AG20443 (cell line): ENCODE measurements at regions not wholly inside any gene's neighbourhood (a gene's known extent, or its start where the extent isn't known, plus 50 kb on each side); places are given as distances from the start of the nearest gene placed in this dataset.

ENCODE experiments used
- DNase-seq: peaks from one replicate; pipeline ENCODE4 v3.0.0; 2012; ENCODE audit warnings: low spot score, mixed read lengths

DNA sequence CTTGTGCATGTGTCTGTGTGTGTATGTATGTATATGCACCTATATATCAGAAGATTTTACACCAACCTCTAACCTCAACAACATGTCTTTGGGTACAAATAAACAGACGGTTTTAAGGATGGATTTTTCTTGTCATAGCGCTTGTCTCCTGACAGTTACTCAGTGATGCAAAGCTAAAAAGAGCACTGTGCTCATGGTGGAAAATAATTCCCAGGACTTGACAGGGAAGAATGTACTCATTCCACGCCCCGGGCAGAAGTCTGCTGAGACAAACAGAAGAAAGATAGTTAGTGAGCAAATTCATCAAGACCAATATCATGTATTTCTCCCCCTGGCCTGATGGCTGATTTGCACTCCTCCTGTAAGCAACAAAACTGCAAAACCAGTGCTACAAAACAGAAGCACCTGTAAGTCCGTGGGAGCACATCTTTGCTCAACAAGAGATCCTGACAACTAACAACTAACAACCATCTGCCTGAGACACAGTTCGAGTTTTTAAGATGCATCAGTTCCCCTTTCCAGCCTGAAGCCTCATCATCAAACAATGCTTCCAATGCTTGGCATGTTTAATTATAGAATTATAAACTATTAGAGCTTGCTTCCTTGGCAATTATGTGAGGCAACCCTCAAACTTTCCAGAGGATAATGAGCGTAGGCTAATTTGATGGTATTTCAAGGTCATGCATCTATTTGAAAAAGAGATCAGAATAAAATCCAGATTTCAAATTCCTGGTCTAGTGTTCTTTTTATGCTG, 812.7 kb upstream of the MIR17HG start:
- peak; percentile 42 for DNase-seq

DNA sequence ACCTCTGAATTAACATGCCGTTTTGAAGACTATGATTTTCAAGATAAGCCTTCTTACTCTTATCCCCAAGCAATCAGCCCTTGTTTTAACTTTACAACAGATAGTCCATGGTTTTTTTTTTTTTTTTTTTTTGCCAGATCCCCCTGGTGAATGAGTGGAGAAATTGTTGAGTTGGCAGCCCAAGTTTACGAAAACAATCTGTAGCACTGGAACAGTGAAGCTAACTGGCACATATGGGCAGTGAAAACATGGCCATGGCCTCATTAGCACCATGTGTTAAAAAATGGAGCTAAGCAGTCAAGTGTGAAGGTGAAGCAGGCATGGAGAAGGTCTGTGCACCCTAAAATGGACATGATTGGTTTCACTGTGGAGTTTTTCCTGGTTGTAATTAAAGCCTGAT, 812.1 kb upstream of the MIR17HG start:
- no peak for DNase-seq

DNA sequence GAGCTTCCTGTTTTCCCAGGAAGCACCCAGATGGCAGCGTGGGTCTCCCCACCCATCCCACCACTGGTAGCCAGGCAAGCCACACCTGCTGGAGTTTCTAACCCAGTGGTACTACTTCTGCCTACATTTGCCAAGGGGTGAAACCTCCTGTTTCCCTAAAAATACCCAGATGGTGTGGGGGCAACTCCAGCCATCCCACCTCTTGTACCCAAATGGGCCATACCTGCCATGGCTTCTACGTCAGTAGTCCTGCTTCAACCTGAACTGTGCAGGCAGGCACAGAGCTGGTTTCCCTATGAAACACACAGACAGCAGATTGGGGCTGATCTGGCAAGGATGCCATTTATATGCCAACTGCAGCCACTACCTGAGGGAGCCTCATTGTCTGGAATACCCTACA, 809.4 kb upstream of the MIR17HG start:
- DNase-seq = no peak

DNA sequence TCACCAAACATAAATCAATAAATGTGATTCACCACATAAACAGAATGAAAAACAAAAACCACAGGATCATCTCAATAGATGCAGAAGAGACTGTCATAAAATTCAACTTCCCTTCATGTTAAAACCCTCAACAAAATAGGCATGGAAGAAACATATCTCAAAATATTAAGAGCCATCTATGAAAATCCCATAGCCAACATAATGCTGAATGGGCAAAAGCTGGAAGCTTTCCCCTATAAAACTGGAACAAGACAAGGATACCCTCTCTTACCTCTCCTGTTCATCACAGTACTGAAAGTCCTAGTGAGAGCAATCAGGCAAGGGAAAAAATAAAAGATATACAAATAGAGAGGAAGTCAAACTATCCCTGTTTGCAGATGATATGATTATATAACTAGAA, 806.1 kb upstream of the MIR17HG start:
- no peak for DNase-seq

DNA sequence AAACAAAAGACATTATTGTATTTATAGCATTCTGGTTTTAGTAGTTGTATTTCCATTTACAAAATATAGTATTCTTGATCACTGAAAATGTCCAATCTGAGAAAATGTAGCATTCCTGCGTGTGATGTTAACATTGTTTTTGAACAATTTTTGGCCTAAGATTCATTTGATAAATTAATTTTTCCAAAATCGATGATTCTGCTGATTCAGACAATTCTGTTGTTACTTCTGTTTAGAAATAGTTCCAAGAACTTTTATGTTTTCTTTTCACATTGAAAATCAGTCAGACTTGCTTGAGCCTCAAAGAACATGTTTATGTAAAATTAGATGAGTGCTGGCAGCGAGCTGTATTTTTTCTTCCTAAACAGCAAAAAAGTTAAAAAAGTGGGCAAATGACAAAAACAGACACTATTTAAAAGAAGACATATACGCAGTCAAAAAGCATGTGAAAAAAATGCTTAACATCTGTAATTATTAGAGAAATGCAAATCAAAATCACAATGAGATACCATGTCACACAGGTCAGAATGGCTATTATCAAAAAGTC, 804.5 kb upstream of the MIR17HG start:
- DNase-seq = no peak

DNA sequence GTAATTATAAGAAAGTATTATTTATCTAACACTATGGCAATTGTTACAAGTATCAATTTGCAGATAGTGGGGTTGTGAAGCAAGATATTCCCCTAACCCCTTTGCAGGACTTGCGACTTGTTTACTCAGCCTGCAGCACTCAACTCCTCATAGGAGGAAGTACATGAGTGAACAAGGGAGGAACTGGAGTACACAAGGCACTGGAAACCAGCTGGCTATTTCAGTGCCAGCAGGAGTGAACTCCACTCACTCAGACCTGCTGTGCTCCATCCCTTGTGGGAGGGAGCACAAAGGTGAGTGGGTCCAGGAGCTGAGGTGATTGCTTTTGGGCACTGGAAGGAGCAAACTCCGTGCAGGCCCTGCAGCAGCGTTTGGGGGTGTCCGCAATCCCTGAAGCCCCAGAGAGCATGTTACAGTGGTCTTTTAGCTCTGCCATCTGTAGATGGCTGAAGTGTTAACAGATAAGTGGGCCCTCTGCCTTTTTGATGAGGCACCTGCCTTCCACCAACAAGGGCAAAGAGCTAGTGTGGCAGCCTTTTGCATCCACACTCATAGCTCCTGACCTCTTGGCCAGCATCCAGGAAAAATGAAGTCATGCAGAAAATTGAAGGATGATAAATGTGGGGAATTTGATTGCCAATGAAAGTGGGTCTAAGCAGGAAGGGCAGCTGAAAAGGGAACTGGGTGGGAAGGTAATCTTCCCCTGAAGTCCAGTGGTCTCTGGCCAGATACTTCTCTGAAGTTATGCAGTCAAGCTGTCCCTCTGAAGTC, 802.2 kb upstream of the MIR17HG start:
- no peak for DNase-seq

DNA sequence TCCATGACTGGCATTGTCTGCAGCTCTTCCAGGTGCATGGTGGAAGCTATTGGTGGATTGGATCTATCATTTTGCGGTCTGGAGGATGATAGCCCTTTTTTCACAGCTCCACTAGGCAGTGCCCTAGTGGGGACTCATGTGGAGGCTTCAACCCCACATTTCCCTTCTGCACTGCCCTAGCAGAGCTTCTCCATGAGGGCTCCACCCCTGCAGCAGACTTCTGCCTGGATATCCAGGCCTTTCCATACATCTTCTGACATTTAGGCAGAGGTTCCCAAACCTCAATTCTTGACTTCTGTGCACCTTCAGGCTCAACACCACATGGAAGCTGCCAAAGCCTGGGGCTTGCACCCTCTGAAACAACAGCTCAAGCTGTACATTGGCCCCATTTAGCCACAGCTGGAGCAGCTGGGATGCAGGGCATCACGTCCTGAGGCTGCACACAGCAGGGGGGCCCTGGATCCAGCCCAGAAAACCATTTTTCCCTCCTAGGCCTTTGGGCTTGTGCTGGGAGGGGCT, 800.2 kb upstream of the MIR17HG start:
- DNase-seq = no peak

DNA sequence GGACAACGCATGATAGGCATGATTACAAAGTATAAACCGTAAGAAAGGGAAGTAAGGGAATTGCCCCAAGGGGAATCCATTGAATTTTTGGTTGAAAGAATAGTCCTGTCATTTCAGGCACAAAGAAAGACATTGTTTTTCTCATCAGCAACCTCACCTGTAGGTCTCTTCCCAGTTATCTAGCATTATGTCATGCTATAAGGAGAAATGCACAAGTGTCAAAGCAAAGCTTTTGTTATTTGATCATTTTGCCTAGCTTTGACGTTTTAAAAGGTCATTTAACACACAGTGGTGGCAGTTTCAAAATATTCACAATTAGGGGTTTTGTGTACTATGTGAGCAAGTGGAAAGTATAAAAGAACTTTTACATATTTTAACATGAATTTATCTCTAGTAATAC, 796.2 kb upstream of the MIR17HG start:
- DNase-seq = no peak

DNA sequence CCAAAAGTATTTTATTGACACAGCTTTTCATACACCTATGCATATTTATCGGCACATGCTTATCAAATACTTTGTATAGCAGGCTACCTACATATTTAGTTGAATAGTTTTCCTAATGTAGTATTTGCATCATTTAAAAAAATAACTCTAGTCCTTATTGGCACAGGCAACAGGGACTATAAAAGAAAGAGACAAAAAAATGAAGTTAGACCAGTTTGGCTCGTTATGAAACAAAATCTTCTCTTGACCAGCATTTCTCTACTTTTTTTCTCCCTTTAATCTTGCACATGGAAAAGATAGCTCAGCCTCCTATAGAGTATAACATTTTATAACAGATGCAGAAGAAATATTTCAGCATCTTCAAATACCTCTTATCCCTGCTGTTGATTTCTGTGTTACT, 794.8 kb upstream of the MIR17HG start:
- no peak for DNase-seq

DNA sequence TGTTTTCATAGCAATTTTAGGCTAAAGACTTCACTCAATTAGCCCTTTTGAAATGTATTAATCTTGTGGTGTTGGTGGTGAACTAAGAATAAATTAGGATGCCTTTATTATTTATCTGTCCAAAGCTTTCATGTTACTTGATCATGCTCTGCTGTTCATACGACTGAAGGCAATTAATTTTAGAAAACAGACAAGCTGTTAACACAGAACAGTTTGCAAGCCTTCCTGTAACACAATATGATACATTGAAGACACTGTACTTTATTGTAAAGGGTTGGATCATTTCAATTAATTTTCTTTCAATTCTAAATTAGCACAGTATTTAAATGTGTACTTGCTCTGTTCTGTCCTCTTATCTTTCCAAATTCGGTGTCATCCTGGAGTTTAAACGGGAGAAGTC, 794.3 kb upstream of the MIR17HG start:
- no peak for DNase-seq

DNA sequence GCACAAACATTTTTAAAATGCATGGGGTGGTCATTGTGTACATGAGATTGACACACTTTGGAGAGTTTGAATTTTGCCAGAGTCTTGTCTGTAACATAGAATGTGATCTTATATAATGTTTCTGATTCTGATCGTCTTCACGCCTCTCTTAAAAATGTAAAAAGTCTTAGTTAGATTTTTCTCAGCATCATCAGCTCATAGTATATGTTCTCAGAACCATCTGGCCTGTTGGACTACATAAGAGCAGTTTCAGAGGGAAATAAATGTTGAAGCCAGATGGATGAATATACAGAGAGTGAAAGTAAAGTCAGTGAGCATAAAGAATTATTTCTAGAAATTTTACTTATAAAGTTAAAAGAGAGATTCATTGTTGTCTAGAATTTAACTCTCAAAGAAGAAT, 789.9 kb upstream of the MIR17HG start:
- no peak for DNase-seq

DNA sequence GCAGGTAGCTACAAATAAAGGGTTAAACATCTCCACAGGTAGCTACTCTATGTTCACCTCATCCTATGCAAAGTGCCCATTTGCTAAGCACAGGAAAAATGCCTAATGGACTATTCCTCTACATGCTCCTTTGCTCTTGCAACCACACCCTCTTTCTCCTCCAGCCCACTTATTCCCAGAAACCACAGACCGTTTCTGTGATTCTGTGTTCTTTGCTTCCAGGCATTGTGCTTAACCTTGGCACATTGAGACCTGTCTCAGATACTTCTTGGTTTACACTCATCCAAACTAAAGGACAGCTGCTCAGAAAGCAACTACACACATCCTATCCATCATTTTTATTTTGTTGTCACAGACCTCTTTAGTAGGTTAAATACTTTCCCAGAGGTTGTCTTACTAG, 785.0 kb upstream of the MIR17HG start:
- DNase-seq = no peak

DNA sequence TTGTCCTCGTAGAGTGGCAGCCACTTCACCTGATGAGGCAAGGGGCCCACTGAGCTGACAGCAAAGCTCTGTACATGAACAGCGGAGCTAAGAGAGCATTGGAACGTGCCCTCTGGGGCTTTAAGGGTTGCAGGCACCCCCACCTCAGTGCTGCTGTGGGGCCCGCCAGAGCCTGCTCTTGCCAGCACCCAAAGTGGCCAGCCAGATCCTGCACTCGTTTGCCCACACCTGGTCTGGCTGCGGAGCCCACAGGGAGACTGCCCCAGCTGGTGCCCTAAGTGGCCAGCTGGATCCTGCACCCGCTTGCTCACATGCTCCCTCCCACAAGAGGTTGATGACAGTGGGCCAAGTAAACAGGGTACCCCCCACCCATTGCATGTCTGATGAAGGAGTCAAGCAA, 783.4 kb upstream of the MIR17HG start:
- DNase-seq = no peak

DNA sequence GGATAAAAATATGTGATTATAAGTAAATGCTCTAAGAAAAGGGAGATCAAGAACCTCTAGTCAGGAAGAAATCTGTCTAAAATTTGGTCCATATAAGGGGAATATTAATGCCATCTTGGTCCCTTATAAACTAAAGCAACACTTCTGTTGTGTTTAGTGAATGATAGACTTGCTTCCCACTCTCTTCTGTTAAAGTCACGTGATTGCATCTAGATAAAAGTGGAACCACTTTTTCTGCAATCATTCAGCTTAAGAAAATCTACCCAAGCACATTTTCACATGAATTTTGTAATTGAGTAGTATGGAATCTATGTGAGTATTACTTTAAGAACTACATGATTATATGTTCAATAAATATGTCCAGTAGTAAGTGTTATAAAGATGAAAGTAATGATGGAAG, 782.9 kb upstream of the MIR17HG start:
- no peak for DNase-seq

DNA sequence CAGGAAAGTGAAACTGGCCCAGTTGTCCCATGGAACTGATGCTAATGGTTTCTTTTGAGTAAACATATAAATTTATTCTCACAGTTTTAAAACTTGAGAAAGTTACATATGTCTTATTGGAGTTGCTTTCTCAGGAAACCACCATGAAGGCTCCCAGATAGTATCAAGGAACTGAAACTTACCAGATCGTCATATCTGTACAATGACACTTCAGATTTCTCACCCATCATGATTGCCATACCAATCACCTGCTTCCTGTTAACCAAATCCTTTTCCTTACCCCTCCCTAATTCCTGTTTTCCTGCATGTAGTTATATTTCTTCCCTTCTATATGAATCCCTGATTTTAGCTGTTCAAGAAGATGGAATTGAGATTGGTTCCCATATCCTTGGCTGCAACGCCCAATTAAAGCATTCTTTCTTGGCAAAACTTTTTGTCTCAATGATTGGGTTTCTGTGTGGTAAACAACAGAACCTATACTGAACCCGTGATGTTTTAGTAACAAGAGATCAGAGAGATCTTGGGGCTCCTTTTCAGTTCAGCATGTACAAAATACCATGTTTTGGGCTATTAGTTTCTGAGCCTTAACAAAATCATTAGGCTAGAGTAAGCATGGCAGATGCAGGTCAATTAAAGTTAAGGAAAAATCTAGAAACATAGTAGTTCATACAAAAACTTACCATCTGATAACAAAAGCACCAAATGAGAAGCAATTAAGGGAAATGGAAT, 781.3 kb upstream of the MIR17HG start:
- no peak for DNase-seq

DNA sequence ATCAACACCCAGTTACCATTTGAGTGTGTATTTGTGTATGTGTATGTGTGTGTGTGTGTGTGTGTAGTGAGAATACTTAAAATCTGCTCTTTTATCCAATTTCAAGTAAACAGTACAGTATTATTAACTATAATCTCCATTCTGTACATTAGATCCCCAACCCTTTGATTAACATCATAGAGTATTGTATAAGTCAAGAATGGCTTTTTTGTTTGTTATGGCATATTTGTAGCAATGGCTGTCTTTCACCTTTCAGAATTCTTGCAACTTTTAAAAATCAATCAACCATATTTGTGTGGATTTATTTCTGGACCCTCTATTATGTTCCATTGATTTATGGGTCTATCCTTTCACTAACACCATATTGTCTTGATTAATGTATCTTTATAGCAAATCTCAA, 779.3 kb upstream of the MIR17HG start:
- DNase-seq = no peak

DNA sequence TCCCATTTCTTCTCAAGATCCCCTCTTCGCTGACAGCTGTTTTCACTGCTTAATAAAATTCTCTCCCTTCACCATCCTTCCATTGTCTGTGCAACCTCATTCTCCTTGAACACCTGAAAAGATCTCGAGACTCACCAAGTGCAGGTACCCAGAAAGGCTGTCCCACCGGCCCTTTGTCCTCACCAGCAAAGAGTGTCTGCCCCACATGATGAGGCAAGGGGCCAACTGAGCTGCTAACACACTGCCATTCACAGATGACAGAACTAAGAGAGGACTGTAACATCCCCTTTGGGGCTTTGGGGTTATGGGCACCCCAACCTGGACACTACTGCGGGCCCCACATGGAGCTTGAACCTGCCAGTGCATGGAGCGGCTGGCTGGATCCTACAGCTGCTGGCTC, 771.4 kb upstream of the MIR17HG start:
- DNase-seq = no peak

DNA sequence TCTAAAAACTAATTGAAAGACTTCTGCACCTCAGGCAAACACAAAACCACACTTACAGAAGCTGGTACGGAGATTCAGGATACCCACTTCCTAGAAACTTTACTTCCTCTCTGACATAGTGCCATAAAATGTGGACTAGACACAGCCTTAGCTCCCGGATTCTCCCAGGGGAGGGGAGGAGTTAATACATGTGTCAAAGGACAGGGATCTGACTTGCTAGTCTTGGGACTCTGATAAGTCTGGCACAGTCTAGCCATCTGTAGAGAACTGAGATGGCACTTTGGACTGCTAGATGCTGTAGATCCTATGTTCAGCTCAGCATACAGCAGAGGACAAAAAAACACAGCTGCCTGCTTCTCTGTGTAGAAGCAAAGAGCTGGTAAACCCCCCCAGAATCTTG, 769.8 kb upstream of the MIR17HG start:
- no peak for DNase-seq

DNA sequence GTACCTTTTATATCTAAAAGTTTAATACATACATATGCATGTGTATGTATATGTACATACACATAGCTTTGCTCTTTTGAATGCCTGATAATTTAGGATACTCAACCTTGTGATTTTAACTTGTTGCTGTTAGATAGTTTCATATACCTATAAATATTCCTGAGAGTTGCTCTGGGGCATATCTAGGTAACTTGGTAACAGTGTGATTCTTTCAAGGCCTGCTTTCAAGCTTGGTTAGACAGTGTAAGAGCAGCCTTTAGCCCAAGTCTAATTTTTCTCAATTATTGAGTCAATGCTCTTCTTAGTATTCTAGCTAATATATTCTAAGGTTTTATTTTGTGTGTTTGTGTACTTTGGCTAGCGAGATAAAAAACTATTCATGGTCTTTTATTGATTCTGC, 762.1 kb upstream of the MIR17HG start:
- DNase-seq = no peak

DNA sequence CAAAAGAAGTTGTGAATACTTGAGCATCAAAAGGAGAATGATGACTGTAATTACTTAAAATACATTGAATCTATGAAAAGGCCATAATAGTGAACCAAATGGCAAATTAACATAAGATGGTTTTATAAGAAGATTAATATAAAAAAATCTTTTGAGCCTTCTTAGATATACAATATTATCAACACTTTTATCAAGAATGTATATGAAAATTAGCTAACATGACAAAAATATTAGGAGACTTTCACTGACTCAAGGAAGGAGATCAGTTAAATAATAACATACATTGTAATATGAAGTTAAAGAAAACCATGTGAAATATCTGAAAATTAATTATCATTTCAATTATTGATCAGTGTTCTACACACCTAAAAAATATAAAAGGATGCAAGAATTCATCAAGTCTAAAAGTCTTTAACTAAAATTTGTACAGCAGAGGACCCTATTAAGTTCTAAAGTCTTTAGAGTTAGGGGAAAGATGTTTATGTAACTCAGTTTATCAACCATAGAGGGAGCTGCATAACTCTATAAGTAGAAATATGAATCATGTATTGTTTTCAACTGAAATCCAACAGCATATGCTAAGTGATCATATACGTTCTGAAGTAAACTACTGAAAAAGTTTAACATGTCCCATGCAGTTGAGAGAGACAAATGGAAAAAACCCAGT, 756.1 kb upstream of the MIR17HG start:
- DNase-seq = no peak

DNA sequence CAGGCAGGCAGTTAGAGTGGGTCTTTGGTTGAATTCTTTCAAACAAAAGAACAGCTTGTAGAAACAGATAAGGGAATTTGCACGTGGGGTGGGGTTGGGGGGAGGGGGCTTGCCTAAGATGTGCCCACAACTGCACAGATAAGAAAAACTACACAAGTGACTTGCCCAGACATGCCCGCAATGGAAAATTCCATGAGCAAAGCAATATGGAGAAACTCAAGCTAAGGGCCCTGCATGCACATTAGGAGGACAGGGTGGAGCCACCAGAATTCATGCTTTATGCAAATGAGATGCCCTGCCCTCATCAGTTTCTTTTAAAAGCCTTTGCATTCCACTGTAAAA, 755.6 kb upstream of the MIR17HG start:
- no peak for DNase-seq

DNA sequence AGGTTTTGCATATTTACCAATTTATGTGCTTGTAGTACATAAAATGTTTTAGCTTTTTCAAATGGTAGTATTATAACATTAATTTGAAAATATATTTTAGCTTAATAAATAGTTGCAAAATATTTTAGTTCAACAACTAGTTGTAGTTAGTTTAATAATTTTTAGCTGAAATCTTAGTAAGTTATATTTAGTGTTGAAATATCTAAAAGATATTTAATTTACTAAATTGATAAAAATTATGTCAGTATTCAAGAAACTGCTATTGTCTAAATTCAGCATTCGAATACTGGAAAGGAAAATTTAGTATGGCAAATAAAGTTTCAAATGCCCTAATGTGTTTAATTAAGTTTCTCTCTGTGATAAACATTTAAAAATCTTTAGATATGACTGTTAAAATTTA, 754.5 kb upstream of the MIR17HG start:
- no peak for DNase-seq
